GM19328 (cell line): ENCODE measurements at regions not wholly inside any gene's neighbourhood (a gene's known extent, or its start where the extent isn't known, plus 50 kb on each side); places are given as distances from the start of the nearest gene placed in this dataset.

Experiments used
- ATAC-seq: cut with Tn5 transposase; IDR thresholded peaks from one replicate; pipeline ENCODE4 v1.9.1; 2021; ENCODE audit warnings: mild to moderate bottlenecking, moderate library complexity; ENCODE audit not compliant: unreplicated experiment

DNA sequence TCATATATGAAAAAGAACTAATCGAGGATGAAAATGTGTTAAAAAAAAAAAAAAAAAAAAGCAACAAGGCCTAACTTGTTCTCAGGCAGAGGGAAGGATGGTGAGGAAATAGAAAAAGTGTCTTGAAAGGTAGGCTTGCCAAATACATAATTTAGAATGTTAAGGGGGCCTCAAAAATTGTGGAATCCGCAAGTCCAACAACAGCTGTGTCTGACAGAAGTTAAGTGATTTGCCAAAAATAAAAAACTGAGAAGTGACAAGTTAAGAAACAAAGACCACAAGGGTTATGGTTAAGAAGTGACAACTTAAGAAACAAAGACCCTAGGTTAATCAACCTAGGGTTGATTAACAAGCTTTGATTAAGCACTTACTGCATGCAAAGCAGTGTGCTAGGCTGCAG is 110.6 kb downstream of the P2RY1 start:
- ATAC-seq = no peak

DNA sequence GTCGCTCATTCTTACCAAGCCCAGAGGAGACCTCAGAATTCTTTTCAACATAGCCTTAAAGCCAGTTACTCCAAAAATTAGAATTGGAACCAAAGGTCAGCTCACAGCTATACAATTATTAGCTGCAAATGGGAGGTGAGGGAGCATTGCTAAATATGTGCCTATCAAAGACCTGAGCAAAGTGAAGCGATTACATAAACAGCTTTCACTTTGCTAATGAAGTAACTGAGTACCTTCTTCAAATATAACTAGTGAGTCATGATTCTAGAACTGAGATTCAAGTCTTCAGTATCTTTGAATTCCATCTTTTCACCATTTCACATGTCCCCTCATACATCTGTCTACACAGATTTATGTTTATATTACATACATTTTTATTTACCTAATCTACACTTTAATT is 122.6 kb downstream of the P2RY1 start:
- no peak for ATAC-seq

DNA sequence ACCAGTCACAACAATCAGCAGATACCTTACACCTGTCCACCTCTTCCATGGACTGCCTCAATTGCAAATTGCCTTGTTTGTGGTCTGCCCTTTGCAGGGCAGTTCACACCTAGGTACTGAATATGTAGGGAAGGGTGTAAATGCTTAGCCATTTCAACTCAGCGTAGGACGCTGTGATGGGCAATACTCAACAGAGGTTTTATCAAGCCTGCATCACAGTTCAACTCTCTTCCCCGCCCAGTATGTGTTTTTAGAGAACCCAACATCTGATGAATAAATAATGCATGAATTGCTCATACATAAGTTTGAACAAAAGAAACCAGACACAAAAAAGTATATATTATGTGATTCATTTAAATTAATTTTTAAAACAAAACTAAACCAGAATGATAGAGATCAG is 124.4 kb downstream of the P2RY1 start:
- no peak for ATAC-seq

DNA sequence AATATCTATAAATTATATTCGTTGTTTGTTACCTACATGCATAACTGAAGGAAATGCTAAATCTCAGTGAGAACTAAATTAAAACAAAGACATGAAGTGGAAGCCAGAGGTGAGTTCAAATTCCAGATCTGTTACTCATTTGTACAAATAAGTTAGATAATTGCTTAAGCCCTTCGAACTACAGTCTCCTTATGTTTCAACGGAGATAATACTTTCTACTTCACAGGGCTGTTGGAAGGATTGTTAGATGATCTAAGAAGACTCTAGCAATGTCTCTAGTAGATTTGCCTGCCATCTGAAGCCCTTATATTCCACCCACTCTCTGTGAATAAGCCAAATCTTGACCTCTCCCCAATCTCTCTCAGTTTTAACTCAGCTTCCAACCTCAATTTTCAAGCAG is 125.8 kb downstream of the P2RY1 start:
- no peak for ATAC-seq

DNA sequence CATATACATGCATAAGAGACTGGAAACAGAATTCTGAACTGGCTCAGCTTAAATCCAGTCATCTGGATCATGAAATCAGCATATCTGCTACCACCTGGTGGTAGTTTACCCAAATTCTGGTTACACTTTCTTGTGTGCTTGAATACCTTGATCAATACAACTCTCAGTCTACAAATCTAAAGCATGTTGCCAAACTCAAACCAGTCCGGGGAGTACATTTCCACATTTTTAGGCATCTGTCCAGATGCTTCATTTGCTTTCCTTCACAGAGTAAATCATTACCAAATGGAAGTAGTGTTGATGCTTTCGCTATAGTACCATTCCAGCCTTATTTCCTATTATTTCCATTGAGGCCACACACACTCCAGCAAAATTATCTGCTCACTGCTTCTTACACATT is 126.4 kb downstream of the P2RY1 start:
- ATAC-seq = peak; percentile 60

DNA sequence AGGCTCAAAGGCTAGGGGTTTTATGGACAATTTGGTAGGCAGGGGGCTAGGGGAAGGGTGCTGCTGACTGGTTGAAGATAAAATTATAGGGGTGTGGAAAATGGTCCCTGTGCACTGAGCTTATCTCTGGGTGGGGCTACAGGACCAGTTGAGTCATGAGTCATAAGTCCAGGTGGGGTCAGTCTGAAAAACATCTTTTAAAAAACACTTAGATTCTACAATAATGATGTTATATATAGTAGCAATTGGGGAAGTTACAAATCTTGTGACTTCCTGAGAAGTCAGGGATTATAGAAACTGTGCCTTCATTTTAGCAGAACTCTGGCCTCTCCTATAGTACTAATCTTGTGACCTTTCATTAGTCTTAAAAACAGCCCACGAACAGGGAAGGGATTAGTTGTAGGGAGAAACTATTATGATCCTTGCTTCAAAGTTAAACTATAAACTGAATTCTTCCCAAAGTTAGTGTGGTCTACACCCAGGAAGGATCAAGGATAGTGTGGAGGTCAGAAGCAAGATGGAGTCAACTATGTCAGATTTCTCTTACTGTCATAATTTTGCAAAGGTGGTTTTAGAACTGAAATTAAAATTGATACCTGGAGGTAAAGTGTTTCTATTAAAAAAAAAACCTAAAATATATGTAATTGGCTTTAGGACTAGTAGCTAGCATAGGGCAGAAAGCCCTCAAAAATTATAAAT is 130.1 kb downstream of the P2RY1 start:
- no peak for ATAC-seq

DNA sequence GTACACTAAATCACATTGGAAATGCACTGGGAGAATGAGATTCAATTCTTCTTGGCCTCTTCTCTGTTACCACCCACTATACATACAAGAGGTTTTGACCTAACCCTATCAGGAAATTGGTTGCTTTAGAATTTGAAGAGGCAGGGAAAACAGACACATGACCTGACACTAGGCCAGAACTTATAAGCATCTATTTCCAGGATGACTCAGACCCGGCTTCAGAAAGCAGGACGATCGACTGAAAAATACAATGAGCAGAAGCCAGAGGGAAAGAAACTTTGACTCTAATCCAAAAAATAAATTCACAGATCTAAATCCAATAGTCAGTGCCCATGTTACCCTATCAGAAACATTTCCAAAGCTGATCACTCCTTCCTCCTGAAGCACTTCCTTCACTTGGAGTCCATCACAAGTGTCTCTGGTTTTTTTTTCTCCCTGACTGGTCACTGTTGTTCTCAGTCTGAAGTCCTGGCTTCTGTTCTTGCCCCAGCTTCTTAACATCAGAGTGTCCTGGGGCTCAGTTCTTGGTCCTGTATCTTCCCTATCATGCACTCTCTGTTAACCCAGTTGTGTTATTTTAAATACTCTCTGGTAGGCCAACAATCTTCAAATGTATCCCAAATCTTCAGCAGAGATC is 133.6 kb downstream of the P2RY1 start:
- no peak for ATAC-seq

DNA sequence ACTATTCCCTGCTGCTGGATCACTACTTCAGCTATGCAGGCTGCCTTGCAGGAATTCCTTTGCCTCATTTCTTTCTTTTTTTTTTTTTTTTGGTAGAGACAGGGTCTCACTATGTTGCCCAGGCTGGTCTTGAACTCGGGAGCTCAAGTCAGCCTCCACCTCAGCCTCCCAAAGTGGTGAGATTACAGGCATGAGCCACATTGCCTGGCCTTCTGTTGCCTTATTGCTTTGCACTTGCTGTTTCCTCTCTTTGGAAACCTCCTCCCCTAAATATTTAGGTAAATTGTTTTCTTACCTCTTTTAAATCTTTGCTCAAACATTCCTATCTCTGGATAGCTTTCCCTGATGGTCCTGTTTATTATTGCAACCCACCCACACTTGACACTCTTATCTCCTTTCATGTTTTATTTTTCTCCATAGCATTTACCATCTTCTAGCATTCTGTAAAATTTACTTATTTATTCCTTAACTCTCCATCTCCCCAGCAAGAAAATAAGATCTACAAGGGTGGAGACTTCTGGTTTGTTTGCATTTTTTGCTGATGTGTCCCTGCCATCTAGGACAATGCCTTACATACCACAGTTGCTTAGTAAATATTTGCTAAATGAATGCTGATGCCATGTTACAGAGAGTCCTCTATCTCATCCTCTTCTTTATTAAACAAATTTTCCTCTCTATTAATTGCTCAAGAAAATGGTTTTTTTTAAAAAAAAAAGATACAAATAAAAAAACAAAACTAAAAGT is 134.8 kb downstream of the P2RY1 start:
- no peak for ATAC-seq

DNA sequence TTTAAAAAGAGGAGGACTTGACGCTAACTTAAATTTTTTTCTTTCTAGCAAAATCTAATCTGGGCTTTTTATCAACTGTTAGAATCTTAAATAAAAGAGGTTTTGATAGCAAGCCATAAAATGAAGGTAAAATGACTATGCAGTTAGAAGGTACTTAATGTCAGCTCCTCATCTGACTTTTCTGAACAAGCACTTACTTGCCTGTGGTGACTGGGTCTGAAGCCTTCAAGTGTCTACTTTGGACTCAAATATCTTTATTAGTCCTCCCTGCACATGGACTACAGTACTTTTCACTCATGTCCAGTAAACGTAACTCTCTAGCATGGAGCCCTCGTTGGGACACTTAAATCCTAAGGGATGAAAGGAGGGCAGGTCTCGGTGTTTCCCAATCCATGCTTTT is 135.9 kb downstream of the P2RY1 start:
- ATAC-seq = no peak

DNA sequence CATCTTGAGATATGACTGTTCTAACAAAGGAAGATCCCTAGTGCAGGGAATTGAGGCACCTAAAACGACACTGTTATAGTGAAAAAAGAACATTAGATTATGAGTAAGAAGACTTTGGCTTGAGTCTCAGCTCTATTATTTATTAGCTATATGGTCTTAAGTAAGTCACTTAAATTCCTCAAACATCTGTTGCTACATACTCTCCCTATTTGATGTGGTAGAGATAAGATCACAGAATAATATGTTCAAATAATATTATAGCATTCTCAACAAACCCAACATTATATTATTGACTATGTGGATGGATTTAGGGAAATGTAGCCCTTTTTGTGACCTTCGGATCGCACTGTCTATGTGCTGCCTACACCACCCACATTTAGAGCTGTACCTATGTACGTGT is 136.9 kb downstream of the P2RY1 start:
- no peak for ATAC-seq

DNA sequence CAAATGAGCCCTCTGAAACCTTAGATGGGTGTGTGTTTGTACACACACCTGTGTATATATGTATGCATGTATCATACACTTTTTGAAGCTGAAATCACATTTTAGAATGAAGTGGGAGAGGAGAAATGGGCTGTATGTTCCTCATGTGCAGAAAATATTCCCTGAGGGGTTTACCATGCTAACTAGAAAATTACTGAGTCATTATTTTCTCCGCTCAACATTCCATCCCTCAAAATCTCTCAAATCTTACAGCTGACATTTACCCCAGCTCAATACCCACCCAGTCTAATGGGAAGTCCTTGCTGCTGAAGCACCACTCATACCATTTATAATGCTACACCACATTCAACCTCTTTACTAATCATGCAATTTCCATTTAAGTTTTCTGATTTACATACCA is 138.6 kb downstream of the P2RY1 start:
- ATAC-seq = no peak

DNA sequence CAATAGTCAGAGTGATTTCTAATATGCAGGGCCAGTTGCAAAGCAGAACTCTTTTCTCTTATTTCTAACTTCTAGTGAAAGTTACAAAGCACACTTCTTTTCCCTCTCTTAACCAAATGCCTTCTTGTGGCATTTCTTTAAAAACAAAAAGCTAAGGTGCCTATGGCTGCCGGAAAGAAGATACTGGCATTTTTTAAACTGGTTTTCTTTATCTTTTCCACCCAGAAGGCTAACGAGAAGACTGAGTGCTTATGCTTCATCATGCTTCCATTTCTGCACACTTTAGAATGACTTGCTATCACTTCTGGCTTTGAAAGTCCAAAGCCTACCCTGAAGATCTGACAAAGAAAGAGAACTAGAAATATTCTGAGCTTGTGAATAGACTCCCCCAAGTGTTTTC is 141.3 kb downstream of the P2RY1 start:
- ATAC-seq = no peak

DNA sequence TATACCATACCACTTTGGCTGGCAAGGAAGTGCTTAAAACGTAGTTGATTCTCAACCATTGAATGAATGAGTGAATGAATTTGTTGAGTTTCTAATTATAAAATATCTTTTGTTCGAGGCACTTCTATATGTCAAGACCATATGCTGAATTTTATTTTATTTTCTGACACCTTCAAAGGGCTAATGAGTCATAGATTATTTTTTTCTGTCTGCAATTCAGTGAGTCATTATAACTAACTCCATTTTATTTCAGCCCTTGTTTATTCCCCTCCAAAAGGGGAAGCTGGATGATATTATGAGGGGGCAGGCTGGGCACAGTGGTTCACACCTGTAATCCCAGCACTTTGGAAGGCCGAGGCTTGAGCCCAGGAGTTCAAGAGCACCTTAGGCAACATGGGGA is 142.4 kb downstream of the P2RY1 start:
- no peak for ATAC-seq

DNA sequence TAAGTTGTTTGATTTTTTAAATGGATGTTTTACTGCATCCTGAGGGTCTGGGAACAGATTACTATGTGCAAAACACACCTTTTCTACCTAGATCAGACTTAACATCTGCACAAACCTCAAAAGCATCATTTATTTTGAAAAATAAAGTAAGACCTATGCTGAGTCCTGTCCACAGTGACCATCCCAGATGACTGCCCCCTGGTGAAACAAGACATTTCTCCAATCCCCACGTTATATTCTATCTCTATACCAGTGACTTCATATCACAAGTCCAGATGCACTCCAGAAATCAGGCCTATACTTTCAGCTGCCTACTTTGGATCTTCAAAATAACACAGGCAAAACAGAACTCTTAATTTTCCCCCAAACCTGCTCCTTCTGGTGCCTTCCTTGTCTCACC is 143.2 kb downstream of the P2RY1 start:
- ATAC-seq = no peak

DNA sequence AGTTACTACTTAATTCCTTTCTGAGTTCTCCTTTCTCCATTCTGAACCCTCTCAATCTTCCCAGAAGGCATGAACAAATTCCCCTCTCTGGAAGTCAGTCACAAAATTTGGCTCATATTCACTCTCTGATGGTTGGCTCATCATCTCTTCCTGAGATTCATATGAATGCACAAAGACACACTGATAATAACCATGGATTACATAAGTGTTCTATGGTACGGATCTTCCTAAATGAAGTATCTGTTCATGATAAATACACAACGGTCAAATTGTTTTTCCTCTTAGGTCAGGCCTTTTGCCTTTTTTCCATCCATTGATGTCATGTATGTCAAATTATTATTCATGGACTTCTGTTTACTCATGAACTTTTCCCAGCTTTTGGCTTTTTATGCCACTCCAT is 162.6 kb downstream of the P2RY1 start:
- ATAC-seq = no peak

DNA sequence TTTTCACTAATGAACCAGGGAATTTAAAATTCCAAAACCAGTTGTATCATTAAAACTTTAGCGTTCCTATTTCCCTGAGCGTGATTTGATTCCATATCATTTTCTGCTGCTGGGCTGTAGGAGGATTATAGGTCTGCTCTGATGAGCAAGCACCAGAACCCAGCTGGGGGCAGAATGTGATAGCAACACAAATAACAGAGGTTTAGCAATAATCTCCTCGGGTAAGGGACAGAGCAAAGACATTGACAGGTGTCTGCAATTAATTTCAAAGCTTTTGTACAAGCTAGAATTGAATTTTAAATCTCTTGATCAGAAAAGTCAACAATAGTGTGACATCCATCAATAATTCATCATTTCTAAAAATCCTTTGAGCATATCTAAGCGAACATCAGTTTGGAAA is 163.4 kb upstream of the RAP2B start:
- ATAC-seq = no peak

DNA sequence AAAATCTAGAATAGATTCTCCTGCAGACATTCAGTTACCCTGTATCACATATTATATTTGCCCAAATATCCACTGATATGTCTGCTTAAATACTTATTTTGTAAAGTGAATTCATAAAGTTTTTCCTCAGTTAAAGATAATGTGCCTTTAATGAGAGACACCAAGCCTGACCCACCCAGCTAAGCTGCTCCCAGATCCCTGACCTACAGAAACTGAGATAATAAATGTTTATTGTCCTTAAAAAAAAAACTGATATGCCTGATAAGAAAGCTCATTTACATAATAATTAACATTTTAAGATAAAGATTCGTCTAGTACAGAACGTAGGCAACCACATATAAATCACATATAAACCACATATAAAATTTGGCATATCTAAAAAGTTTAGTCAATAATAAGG is 161.7 kb upstream of the RAP2B start:
- ATAC-seq = no peak

DNA sequence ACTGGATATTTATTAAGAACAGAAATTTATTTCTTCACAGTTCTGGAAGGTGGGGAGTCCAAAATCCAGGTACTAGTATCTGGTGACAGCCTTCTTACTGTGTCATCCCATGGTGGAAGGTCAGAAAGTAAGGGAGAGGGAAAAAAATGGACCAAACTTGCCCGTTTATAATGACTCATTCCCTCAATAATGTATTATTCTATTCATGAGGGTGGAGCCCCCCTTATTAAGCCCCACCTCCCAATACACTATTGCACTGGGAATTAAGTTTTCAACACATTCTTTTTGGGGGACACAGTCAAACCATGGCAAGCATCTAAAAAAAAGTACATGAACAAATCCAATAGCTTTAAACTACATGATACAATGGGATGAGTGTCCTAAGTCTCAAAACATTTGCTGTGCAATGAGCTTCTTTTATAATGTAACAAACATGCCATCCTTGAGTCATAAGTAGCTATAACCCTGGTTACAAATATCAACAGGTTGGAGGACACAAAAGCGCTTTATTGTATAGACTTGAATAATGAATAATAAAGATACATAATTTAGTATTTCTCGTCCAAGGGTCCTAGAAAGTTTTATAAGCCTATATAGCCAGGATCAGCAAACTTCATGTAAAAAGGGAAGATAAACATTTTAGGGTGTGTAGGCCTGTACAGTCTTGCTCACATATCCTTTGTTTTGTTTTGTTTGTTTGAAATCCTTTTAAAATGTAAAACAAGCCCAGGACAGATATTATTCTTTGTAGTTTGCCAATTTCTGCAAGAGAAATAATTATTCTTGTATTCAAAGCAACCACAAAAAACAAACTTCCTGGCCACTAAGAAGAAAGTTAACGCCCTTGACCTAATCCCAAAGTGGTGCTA is 160.6 kb upstream of the RAP2B start:
- no peak for ATAC-seq

DNA sequence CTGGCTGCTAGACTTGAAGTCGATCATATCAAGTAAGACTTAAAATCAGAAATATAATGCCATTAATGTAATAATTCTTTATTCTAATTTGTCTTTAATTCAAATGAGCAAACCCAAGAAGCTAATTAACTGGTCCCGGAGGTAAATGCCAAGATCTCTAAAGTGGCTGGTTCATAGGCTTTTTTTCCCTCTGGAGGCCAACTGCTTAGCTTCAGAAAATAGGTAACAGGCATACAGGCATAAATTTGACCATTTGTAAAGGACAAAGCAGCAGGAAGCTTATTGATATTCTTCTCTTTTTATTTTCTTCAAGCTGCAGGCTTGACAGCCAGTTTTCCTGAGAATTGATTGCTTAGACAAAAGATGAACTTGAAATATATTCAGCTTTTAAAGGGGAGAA is 158.6 kb upstream of the RAP2B start:
- ATAC-seq = no peak

DNA sequence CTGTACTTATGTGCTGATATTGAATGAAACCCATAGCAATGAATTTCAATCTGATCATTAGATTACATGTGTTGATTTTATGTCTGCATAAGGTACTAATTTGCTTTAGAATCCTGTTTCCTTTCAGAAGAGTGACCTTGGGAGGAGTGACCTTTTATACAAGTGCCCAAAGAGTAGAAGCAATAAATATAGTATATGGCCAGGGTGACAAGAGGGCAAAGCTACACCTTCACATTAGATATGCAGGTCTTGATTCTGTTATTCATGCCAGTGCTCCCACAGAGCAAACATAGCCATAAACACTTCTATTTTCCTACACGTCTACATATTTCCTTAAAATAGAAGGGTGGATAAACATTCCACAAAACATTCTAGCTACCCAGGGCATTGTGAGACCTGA is 158.2 kb upstream of the RAP2B start:
- no peak for ATAC-seq

DNA sequence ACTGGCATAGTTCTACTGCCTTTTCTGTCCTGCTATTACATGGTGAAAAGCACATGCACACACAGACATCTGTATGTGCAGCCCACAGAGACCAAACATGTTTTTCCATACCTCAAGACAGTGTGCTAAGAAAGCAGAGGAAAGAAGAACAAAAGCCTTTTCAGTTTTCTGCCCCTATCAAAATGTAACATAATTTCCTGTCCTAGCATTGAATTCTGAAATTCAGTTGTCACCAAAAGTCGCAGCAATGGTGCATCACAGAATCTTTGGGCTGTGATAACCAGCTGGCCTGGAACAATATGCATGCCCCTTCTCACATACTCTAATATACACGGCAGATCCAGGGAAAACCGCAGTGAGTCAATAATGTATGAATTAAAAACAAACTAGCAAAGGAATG is 153.8 kb upstream of the RAP2B start:
- ATAC-seq = no peak
